ENCODE measurements at regions not wholly inside any gene's neighbourhood (a gene's known extent, or its start where the extent isn't known, plus 50 kb on each side); places are given as distances from the start of the nearest gene placed in this dataset.
A peak's percentile ranks its signal among the peaks of the same experiment; 100 is the strongest.

DNA sequence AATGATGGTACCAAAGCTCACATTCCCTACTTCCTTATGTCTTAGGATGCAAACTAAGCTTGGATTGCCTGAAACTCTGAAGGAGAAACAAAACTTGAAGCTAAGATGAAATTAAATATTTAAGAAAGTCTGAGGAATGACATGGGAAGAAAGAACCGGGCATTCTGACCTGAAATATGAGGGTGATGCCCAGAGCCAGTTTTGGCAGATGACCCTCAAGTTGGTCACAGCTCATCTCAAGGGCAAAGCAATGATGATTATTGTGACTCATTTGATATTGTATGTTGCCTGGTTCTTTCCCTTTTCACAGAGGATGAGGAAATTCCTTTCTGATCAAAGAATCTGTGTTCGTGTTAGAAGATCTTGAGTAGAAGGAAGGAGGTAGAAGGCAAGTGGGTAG, 96.0 kb upstream of the NHS start:
- WGBS (ENCODE audit: low lambda C conversion rate, missing lambda C conversion rate): 70% methylated on average over 2 of the region's 2 CpGs
- no peak for TF ChIP-seq EZH2 (IDR thresholded peaks at IDR 0.05; ENCODE audit: borderline replicate concordance)
- no peak for TF ChIP-seq EZH2phosphoT487 (IDR thresholded peaks at IDR 0.05; ENCODE audit: low read depth, severe bottlenecking, unreplicated experiment)
- TF ChIP-seq, protein P1, sequence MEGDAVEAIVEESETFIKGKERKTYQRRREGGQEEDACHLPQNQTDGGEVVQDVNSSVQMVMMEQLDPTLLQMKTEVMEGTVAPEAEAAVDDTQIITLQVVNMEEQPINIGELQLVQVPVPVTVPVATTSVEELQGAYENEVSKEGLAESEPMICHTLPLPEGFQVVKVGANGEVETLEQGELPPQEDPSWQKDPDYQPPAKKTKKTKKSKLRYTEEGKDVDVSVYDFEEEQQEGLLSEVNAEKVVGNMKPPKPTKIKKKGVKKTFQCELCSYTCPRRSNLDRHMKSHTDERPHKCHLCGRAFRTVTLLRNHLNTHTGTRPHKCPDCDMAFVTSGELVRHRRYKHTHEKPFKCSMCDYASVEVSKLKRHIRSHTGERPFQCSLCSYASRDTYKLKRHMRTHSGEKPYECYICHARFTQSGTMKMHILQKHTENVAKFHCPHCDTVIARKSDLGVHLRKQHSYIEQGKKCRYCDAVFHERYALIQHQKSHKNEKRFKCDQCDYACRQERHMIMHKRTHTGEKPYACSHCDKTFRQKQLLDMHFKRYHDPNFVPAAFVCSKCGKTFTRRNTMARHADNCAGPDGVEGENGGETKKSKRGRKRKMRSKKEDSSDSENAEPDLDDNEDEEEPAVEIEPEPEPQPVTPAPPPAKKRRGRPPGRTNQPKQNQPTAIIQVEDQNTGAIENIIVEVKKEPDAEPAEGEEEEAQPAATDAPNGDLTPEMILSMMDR (IDR thresholded peaks at IDR 0.05; ENCODE audit: poor library complexity): no peak

DNA sequence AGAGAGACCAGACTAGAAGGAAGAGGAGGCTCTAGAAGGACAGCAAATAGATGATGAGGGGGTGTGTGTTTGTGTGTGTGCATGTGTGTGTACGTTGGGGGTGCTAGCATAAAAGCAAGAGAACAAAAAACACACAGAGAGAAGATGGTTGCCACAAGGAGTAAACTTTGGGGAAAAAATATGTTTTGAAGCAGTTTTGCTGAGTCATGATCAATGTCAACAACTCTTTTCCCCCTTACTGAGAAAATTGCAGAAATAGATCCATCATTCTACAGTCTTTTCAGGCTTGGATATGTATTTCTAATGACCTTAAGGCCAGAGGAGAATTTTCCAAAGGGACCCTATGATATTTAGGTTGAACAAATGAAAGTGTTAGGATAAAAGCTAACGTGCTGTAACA, 89.0 kb upstream of the NHS start:
- TF ChIP-seq, protein P1 (IDR thresholded peaks at IDR 0.05; ENCODE audit: poor library complexity): no peak
- TF ChIP-seq EZH2 (IDR thresholded peaks at IDR 0.05; ENCODE audit: borderline replicate concordance) (no peak), EZH2phosphoT487 (IDR thresholded peaks at IDR 0.05; ENCODE audit: low read depth, severe bottlenecking, unreplicated experiment) (no peak)
- Histone ChIP-seq H3K4me2 (no peak overlapping the region), H3K4me1 (ENCODE audit: insufficient read depth) (no peaks in the 10 kb centered on the region), H3K9me2 (replicated peaks; ENCODE audit: insufficient read depth) (no peaks in the 10 kb centered on the region), H3K27me3 (no peaks in the 10 kb centered on the region), H3K9me3 (ENCODE audit: low read depth) (peaks cover 4% of the 10 kb centered on the region), H2AFZ (no peak overlapping the region), H3K27ac (no peak overlapping the region), H3K36me3 (replicated peaks; ENCODE audit: insufficient read depth, low read depth) (no peaks in the 10 kb centered on the region), H3K4me3 (no peak overlapping the region), H4K20me1 (ENCODE audit: insufficient read depth, poor library complexity, severe bottlenecking) (no peaks in the 10 kb centered on the region), H3K79me2 (no peaks in the 10 kb centered on the region)
- no peak for DNase-seq (ENCODE audit: low spot score)
- WGBS (ENCODE audit: low lambda C conversion rate, missing lambda C conversion rate): 56% methylated on average over 2 of the region's 2 CpGs

More for the DNA sequence above, 96.0 kb upstream of the NHS start:
- Histone ChIP-seq H3K79me2 (no peaks in the 10 kb centered on the region), H3K27me3 (no peaks in the 10 kb centered on the region), H2AFZ (no peak overlapping the region), H3K4me2 (no peak overlapping the region), H3K9me2 (replicated peaks; ENCODE audit: insufficient read depth) (no peaks in the 10 kb centered on the region), H3K4me3 (no peak overlapping the region), H3K9me3 (ENCODE audit: low read depth) (no peaks in the 10 kb centered on the region), H4K20me1 (ENCODE audit: insufficient read depth, poor library complexity, severe bottlenecking) (no peaks in the 10 kb centered on the region), H3K36me3 (replicated peaks; ENCODE audit: insufficient read depth, low read depth) (no peaks in the 10 kb centered on the region), H3K4me1 (ENCODE audit: insufficient read depth) (no peaks in the 10 kb centered on the region), H3K27ac (no peak overlapping the region)
- DNase-seq (ENCODE audit: low spot score): no peak

DNA sequence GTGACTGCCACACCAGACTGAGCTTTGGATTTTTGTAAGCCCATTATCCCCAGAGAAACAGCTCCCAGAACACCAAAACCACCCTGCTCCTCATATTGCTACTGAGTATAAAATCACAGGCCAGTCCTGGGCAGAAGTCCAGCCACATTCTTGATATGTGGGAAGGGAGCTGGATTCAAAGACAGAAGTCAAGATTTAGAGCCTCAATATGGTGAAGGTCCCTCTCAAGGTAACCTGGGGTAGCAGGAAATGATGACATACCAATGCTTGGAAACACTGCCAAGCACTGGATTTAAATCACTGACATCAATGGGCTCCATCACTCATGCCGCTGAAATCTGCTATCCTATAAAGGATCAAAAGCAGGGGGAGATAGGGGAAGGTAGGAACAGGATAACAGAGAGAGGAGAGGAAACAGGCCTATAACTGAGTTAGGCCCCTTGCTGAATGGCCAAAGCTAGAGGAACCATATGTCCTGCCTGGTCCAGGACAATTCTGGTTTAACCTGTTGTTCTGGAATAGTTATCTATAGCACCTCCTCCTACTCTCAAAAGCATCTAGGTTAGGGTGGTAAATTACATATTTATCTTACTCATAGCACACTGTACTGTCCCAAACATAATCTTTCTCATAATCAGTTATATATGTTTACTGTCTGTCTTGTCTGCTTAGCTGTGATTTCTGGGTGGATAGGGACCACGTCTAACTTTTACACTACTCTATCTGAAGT, 83.7 kb upstream of the NHS start:
- H3K4me3 ChIP-seq: no peak overlapping the region
- H4K20me1 ChIP-seq (ENCODE audit: insufficient read depth, poor library complexity, severe bottlenecking): no peaks in the 10 kb centered on the region
- no peak for DNase-seq (ENCODE audit: low spot score)
- no peak overlapping the region for H2AFZ ChIP-seq
- H3K27me3 ChIP-seq: no peaks in the 10 kb centered on the region
- H3K4me1 ChIP-seq (ENCODE audit: insufficient read depth): no peaks in the 10 kb centered on the region
- H3K9me2 ChIP-seq (replicated peaks; ENCODE audit: insufficient read depth): no peaks in the 10 kb centered on the region
- 60% methylated on average over 2 of the region's 2 CpGs for WGBS (ENCODE audit: low lambda C conversion rate, missing lambda C conversion rate)
- H3K79me2 ChIP-seq: no peaks in the 10 kb centered on the region
- no peak overlapping the region for H3K4me2 ChIP-seq
- H3K36me3 ChIP-seq (replicated peaks; ENCODE audit: insufficient read depth, low read depth): no peaks in the 10 kb centered on the region
- H3K27ac ChIP-seq: no peak overlapping the region
- H3K9me3 ChIP-seq (ENCODE audit: low read depth): no peaks in the 10 kb centered on the region
- TF ChIP-seq EZH2phosphoT487 (IDR thresholded peaks at IDR 0.05; ENCODE audit: low read depth, severe bottlenecking, unreplicated experiment): no peak

DNA sequence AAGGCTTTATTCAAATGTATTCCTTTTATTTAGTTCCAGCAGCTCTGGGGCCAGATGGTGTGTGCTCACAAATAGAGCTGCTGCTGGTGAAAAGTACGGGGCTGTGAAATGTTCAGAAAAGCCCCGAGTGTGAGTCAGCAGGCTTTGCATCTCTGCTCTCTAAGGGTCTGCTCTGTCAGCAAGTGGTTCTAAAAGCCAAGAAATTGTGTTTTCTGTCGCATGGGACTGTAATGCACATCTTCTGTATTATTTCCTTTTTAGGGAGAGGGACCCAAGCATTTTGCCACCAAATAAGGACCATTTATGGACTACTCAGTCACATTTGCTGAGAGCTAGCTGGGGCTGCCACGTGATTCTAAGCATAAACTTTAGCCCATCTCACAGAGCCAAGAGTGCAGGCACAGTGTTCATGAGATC, 82.9 kb upstream of the NHS start:
- no peaks in the 10 kb centered on the region for H3K79me2 ChIP-seq
- WGBS (ENCODE audit: low lambda C conversion rate, missing lambda C conversion rate): 30% methylated on average over 4 of the region's 4 CpGs
- H2AFZ ChIP-seq: no peak overlapping the region
- no peaks in the 10 kb centered on the region for H3K4me1 ChIP-seq (ENCODE audit: insufficient read depth)
- no peaks in the 10 kb centered on the region for H4K20me1 ChIP-seq (ENCODE audit: insufficient read depth, poor library complexity, severe bottlenecking)
- no peaks in the 10 kb centered on the region for H3K27me3 ChIP-seq
- H3K4me2 ChIP-seq: no peak overlapping the region
- no peak for TF ChIP-seq EZH2phosphoT487 (IDR thresholded peaks at IDR 0.05; ENCODE audit: low read depth, severe bottlenecking, unreplicated experiment)
- TF ChIP-seq EZH2 (IDR thresholded peaks at IDR 0.05; ENCODE audit: borderline replicate concordance): no peak
- TF ChIP-seq, protein P1 (IDR thresholded peaks at IDR 0.05; ENCODE audit: poor library complexity): no peak
- H3K4me3 ChIP-seq: no peak overlapping the region
- peak; percentile 17 for DNase-seq (ENCODE audit: low spot score)
- H3K27ac ChIP-seq: no peak overlapping the region
- no peaks in the 10 kb centered on the region for H3K36me3 ChIP-seq (replicated peaks; ENCODE audit: insufficient read depth, low read depth)
- no peaks in the 10 kb centered on the region for H3K9me3 ChIP-seq (ENCODE audit: low read depth)
- no peaks in the 10 kb centered on the region for H3K9me2 ChIP-seq (replicated peaks; ENCODE audit: insufficient read depth)

Measured in hepatocyte (in vitro differentiated cells).